ENCODE measurements at regions not wholly inside any gene's neighbourhood (a gene's known extent, or its start where the extent isn't known, plus 50 kb on each side); places are given as distances from the start of the nearest gene placed in this dataset.

DNA sequence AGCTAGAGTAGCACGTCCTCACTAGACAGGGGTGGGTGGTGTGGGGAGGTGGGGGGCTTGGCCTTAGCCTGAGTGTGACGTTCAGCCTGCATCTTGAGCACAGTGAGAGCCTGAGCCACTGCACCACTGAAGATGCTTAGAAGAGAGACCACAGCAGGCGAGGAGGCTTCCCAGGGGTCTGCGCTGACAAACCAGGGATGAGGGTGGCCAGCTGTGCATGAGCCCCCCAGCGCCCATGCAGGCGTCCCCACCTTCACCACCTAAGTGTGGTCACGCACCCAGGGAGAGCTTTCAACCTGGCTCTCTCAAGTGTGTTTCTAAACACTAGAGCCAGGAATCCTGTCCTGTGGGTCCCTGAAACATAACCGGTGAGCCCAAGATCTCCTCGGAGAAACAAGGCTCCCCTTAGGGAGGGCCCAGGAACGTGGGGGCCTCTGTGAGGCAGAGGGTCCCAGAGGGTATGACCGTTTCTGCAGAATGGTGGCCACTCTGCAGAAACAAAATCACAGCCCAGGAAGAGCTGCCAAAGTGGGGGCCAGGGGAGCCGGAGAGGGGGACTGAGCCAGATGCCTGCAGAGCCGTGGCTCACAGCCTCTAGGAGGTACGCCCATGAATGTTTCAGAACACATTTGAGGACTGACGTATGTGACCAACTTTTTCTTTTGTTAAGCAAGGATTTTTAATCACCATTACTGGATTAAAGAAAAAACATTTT lies 85.2 kb upstream of the INSIG1 start:
- H3K36me3 ChIP-seq (ENCODE audit: insufficient read depth, low read length), result no peaks in the 10 kb centered on the region
- no peaks in the 10 kb centered on the region for H3K27me3 ChIP-seq (ENCODE audit: control insufficient read depth, insufficient read depth, low read length)
- H3K9me3 ChIP-seq (replicated peaks; ENCODE audit: low read length), result no peaks in the 10 kb centered on the region

DNA sequence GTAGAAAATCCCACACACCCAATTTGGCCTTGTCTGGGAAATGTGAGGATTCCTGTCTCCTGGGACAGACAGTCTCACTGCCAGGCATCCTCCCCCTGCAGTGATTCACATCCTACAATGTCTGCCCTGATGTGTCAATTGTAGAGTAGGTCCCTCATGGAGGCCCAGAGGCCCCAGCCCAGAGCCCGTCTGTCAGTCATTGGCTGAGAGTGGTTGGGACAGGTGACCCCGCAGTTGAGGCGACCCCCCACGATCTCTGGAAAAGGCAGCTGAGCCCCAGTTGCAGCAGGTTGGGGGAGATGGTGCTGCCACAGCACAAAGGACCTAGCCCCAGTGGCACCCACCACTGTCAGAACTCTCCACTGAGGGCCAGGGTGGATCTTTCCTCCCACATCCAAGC lies 84.3 kb upstream of the INSIG1 start:
- Histone ChIP-seq H3K9me3 (replicated peaks; ENCODE audit: low read length) (no peaks in the 10 kb centered on the region), H3K4me1 (ENCODE audit: control insufficient read depth, insufficient read depth, low read length) (peaks cover 54% of the 10 kb centered on the region), H3K9ac (ENCODE audit: low read depth, low read length) (peak overlapping the region; percentile 78), H3K36me3 (ENCODE audit: insufficient read depth, low read length) (no peaks in the 10 kb centered on the region), H3K27me3 (ENCODE audit: control insufficient read depth, insufficient read depth, low read length) (no peaks in the 10 kb centered on the region), H3K4me2 (ENCODE audit: low read length) (peak overlapping the region; percentile 85), H3K4me3 (ENCODE audit: low read length) (peak overlapping the region; percentile 71)

More for the DNA sequence above, 85.2 kb upstream of the INSIG1 start:
- no peak overlapping the region for H3K4me3 ChIP-seq (ENCODE audit: low read length)
- H3K4me2 ChIP-seq (ENCODE audit: low read length), result no peak overlapping the region
- peaks cover 53% of the 10 kb centered on the region for H3K4me1 ChIP-seq (ENCODE audit: control insufficient read depth, insufficient read depth, low read length)
- H3K9ac ChIP-seq (ENCODE audit: low read depth, low read length), result peak overlapping the region; percentile 78

DNA sequence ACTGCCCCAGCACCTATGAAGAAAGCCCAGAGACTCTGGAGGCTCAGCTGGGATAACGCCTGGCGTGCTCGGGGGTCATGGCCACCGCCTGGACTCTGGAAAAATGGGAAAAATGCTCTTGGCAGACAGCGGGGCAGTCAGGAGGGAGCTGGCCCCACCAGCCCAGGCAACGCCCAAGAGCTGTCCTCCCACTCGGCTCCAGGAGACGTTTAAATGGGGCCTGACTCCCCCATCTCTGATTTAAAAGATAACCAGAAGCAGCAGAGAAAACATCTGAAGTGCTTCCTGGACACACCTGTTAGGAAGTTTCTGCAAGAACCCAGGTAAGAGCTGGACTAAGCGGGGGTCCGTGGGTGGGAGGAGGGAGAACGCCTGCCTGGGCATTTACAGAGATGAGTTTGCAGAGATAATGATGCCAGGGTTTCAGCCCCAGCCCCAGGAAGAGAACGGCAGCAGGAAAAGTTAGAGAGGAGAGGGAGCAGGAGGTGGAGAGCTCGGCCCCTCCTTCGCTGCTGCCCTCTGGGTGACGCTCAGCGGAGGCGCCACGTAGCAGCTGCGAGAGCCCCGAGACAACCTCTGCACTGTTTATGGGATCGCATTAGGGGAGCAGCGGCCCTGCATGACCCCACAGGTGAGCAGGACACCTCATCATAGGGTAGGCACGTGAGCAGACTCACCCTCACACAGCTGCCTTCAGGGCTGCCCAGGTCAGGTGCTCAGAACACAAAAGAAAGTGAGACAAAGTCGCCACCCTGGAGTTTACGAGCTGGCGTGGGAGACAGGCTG lies 83.5 kb upstream of the INSIG1 start:
- Histone ChIP-seq H3K9ac (ENCODE audit: low read depth, low read length) (peak overlapping the region; percentile 78), H3K4me3 (ENCODE audit: low read length) (peak overlapping the region; percentile 71), H3K4me2 (ENCODE audit: low read length) (peak overlapping the region; percentile 85), H3K4me1 (ENCODE audit: control insufficient read depth, insufficient read depth, low read length) (peaks cover 48% of the 10 kb centered on the region), H3K9me3 (replicated peaks; ENCODE audit: low read length) (no peaks in the 10 kb centered on the region), H3K36me3 (ENCODE audit: insufficient read depth, low read length) (no peaks in the 10 kb centered on the region), H3K27me3 (ENCODE audit: control insufficient read depth, insufficient read depth, low read length) (no peaks in the 10 kb centered on the region)

DNA sequence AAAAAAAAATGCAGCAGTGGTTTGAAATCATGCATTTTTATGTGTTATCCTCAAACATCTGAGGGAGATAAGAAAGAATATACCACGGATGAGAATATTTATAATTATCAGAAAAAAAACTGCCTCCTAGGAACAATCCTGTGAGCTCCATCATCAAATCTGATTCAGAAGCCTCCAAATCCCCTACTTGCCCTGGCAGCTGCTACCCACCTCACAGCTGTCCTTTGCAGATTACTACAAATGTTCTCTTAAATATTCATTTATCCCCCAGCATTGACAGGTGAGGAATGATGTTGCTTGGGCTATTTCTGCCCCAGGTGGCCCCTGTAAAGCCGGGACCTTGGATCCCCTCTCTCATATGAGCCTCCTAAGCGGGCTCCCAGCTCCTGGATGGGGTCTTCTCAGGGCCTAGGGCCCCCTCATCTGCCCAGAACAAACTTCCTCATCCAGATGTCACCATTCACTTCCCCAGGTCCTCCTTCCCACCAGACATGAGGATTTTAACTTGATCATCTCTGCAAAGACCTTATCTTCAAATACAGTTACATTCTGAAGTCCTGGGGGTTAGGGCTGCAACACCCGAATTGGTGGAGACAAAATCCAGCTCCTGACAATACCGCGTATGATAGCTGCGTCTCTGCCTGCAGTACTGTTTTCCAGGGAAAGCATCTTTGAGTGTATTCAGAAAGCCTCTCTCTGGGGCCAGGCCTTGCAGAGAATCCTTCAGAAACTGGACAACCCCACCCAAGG lies 81.9 kb upstream of the INSIG1 start:
- H3K4me3 ChIP-seq (ENCODE audit: low read length), result no peak overlapping the region
- no peaks in the 10 kb centered on the region for H3K36me3 ChIP-seq (ENCODE audit: insufficient read depth, low read length)
- H3K4me1 ChIP-seq (ENCODE audit: control insufficient read depth, insufficient read depth, low read length), result peaks cover 43% of the 10 kb centered on the region
- H3K9me3 ChIP-seq (replicated peaks; ENCODE audit: low read length), result no peaks in the 10 kb centered on the region
- no peak overlapping the region for H3K9ac ChIP-seq (ENCODE audit: low read depth, low read length)
- H3K4me2 ChIP-seq (ENCODE audit: low read length), result no peak overlapping the region
- H3K27me3 ChIP-seq (ENCODE audit: control insufficient read depth, insufficient read depth, low read length), result no peaks in the 10 kb centered on the region

GRCh38 chr7:155216475-155217272 lies 81.0 kb upstream of the INSIG1 start:
- Histone ChIP-seq H3K9me3 (replicated peaks; ENCODE audit: low read length) (no peaks in the 10 kb centered on the region), H3K4me2 (ENCODE audit: low read length) (no peak overlapping the region), H3K9ac (ENCODE audit: low read depth, low read length) (no peak overlapping the region), H3K27me3 (ENCODE audit: control insufficient read depth, insufficient read depth, low read length) (no peaks in the 10 kb centered on the region), H3K36me3 (ENCODE audit: insufficient read depth, low read length) (no peaks in the 10 kb centered on the region), H3K4me1 (ENCODE audit: control insufficient read depth, insufficient read depth, low read length) (peaks cover 43% of the 10 kb centered on the region), H3K4me3 (ENCODE audit: low read length) (no peak overlapping the region)

DNA sequence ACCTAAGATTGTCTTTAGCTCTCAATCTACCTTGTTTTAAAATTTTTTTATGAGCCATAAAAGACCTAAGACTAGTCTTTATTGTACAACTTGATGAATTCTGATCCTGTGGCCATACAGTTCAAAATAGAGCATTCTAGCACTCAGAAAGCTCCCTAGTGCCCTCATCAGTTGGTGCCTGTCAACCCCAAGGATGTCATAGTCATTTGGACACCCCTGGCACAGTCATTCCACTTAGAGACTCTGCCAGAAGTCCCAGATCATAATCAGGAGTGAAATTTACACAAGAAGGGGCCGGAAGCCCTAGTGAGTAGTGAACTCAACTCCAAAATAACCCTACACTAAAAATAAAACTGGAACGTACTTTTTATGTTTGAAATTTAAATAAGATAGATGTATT lies 80.0 kb upstream of the INSIG1 start:
- H3K4me1 ChIP-seq (ENCODE audit: control insufficient read depth, insufficient read depth, low read length), result peaks cover 49% of the 10 kb centered on the region
- H3K36me3 ChIP-seq (ENCODE audit: insufficient read depth, low read length), result no peaks in the 10 kb centered on the region
- no peak overlapping the region for H3K4me3 ChIP-seq (ENCODE audit: low read length)
- no peaks in the 10 kb centered on the region for H3K9me3 ChIP-seq (replicated peaks; ENCODE audit: low read length)
- H3K27me3 ChIP-seq (ENCODE audit: control insufficient read depth, insufficient read depth, low read length), result peaks cover 3% of the 10 kb centered on the region
- H3K9ac ChIP-seq (ENCODE audit: low read depth, low read length), result no peak overlapping the region
- no peak overlapping the region for H3K4me2 ChIP-seq (ENCODE audit: low read length)

- H3K4me2 ChIP-seq (ENCODE audit: low read length), result no peak overlapping the region
- peaks cover 10% of the 10 kb centered on the region for H3K27me3 ChIP-seq (ENCODE audit: control insufficient read depth, insufficient read depth, low read length)
- H3K9me3 ChIP-seq (replicated peaks; ENCODE audit: low read length), result no peaks in the 10 kb centered on the region
Observed at GRCh38 chr7:155218276-155219153, 79.2 kb upstream of the INSIG1 start.

DNA sequence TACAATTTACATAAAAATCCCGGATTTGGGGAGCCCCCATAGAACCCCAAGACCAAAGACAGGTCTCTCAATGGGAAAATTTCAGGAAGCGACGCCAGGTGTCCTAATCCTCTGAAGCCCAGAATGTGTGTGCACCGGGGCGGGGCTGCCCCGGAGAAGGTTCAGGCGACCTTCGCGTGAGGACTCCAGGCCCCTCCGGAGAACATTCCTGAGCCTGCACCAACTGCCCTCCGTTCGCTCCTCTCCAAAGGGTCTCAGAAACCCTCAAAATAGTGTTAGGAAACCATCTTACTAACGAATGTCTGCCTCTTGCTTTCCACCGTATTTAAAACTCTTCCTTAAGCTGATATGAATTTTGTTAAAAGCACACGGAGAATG lies 78.5 kb upstream of the INSIG1 start:
- Histone ChIP-seq H3K4me1 (ENCODE audit: control insufficient read depth, insufficient read depth, low read length) (peaks cover 38% of the 10 kb centered on the region), H3K4me2 (ENCODE audit: low read length) (no peak overlapping the region), H3K27me3 (ENCODE audit: control insufficient read depth, insufficient read depth, low read length) (peaks cover 10% of the 10 kb centered on the region), H3K9me3 (replicated peaks; ENCODE audit: low read length) (no peaks in the 10 kb centered on the region), H3K4me3 (ENCODE audit: low read length) (no peak overlapping the region), H3K9ac (ENCODE audit: low read depth, low read length) (no peak overlapping the region), H3K36me3 (ENCODE audit: insufficient read depth, low read length) (no peaks in the 10 kb centered on the region)

More at GRCh38 chr7:155218276-155219153, 79.2 kb upstream of the INSIG1 start:
- H3K36me3 ChIP-seq (ENCODE audit: insufficient read depth, low read length), result no peaks in the 10 kb centered on the region
- no peak overlapping the region for H3K4me3 ChIP-seq (ENCODE audit: low read length)
- H3K9ac ChIP-seq (ENCODE audit: low read depth, low read length), result no peak overlapping the region
- H3K4me1 ChIP-seq (ENCODE audit: control insufficient read depth, insufficient read depth, low read length), result peaks cover 44% of the 10 kb centered on the region

GRCh38 chr7:155219947-155220769 lies 77.5 kb upstream of the INSIG1 start:
- Histone ChIP-seq H3K4me2 (ENCODE audit: low read length) (no peak overlapping the region), H3K9ac (ENCODE audit: low read depth, low read length) (no peak overlapping the region), H3K9me3 (replicated peaks; ENCODE audit: low read length) (no peaks in the 10 kb centered on the region), H3K4me1 (ENCODE audit: control insufficient read depth, insufficient read depth, low read length) (peaks cover 28% of the 10 kb centered on the region), H3K4me3 (ENCODE audit: low read length) (no peak overlapping the region), H3K27me3 (ENCODE audit: control insufficient read depth, insufficient read depth, low read length) (peaks cover 10% of the 10 kb centered on the region), H3K36me3 (ENCODE audit: insufficient read depth, low read length) (no peaks in the 10 kb centered on the region)

DNA sequence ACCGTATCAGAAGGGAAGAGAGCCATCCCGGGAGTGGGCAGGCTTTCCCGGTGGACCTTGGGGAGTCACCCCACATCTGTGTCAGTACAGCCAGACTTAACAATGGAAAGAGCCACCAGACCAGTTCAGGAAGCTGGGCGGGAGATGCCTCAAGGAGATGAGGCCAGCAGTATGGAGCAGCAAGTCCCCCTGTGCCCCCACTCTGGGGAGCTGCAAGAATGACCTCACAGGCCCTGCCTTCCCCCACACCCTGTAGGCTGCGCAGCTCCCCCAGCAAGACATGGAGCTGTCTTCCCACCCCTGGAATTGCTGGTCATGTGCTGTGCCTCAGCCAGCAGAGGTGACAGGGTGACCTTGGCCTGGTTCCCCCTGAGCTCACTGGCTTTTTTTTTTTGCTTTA lies 76.8 kb upstream of the INSIG1 start:
- Histone ChIP-seq H3K4me3 (ENCODE audit: low read length) (no peak overlapping the region), H3K36me3 (ENCODE audit: insufficient read depth, low read length) (no peaks in the 10 kb centered on the region), H3K9ac (ENCODE audit: low read depth, low read length) (no peak overlapping the region), H3K9me3 (replicated peaks; ENCODE audit: low read length) (no peaks in the 10 kb centered on the region), H3K4me2 (ENCODE audit: low read length) (no peak overlapping the region), H3K27me3 (ENCODE audit: control insufficient read depth, insufficient read depth, low read length) (peaks cover 10% of the 10 kb centered on the region), H3K4me1 (ENCODE audit: control insufficient read depth, insufficient read depth, low read length) (peaks cover 23% of the 10 kb centered on the region)
